ENCODE measurements at regions not wholly inside any gene's neighbourhood (a gene's known extent, or its start where the extent isn't known, plus 50 kb on each side); places are given as distances from the start of the nearest gene placed in this dataset.
"Not testable (repeated sequence)": the region's sequence is repeated elsewhere in the genome, so short reads cannot be mapped to it uniquely, and the experiment has no call there.

DNA sequence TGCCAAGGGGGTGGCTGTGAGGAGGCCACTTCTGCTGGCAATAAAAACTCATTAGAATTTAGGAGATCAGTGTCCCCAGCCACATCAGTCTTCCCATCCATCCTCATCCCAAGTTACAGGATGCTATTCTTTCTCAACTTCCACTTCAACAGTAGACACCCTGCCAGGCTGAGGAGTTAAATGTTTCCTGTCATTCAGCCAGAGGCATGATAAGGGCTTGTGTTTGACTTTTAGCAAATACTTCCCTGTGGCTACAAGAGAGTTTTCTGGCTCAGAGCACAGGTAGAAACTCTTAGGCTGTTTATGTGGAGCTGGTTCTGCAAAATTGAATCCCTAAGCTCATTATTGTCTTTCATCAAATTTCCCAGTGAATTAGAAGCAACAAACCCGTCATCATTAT is 262.9 kb upstream of the NPAP1 start:
- TF ChIP-seq, protein P1, sequence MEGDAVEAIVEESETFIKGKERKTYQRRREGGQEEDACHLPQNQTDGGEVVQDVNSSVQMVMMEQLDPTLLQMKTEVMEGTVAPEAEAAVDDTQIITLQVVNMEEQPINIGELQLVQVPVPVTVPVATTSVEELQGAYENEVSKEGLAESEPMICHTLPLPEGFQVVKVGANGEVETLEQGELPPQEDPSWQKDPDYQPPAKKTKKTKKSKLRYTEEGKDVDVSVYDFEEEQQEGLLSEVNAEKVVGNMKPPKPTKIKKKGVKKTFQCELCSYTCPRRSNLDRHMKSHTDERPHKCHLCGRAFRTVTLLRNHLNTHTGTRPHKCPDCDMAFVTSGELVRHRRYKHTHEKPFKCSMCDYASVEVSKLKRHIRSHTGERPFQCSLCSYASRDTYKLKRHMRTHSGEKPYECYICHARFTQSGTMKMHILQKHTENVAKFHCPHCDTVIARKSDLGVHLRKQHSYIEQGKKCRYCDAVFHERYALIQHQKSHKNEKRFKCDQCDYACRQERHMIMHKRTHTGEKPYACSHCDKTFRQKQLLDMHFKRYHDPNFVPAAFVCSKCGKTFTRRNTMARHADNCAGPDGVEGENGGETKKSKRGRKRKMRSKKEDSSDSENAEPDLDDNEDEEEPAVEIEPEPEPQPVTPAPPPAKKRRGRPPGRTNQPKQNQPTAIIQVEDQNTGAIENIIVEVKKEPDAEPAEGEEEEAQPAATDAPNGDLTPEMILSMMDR (IDR thresholded peaks at IDR 0.05) = not testable (repeated sequence)
- TF ChIP-seq POLR2AphosphoS5 (IDR thresholded peaks at IDR 0.05); POLR2A (IDR thresholded peaks at IDR 0.05; ENCODE audit: low read depth): not testable (repeated sequence)

Measured in esophagus muscularis mucosa (tissue), 3 donors.